ENCODE measurements at regions not wholly inside any gene's neighbourhood (a gene's known extent, or its start where the extent isn't known, plus 50 kb on each side); places are given as distances from the start of the nearest gene placed in this dataset.

DNA sequence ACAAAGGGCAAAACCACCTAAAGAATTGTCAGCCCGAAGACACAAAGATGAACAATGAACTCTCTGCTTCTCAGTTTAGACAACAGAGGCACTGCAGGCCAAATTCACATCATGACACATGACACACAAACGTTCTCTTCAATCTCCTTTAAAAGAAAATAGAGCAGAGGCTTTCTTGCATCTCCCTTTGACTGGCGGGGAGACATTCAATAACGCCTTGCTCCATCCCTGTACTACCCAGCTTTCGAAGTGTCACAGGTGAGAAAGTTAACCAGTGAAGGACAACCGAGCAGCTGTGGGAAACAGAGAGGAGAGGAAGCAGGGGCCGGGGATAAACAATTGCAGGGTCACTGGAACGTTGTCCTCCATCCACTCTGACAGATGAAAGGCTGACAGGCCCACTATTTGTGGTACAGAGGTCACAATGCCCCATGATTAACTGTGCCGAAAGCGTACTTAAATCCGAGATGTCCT, 130.8 kb downstream of the PHLDA1 start:
- TF ChIP-seq, protein P1, sequence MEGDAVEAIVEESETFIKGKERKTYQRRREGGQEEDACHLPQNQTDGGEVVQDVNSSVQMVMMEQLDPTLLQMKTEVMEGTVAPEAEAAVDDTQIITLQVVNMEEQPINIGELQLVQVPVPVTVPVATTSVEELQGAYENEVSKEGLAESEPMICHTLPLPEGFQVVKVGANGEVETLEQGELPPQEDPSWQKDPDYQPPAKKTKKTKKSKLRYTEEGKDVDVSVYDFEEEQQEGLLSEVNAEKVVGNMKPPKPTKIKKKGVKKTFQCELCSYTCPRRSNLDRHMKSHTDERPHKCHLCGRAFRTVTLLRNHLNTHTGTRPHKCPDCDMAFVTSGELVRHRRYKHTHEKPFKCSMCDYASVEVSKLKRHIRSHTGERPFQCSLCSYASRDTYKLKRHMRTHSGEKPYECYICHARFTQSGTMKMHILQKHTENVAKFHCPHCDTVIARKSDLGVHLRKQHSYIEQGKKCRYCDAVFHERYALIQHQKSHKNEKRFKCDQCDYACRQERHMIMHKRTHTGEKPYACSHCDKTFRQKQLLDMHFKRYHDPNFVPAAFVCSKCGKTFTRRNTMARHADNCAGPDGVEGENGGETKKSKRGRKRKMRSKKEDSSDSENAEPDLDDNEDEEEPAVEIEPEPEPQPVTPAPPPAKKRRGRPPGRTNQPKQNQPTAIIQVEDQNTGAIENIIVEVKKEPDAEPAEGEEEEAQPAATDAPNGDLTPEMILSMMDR (IDR thresholded peaks at IDR 0.05; ENCODE audit: low read depth, low read length): no peak
- TF ChIP-seq EZH2phosphoT487 (IDR thresholded peaks at IDR 0.05; ENCODE audit: low read depth): no peak
